ENCODE measurements at regions not wholly inside any gene's neighbourhood (a gene's known extent, or its start where the extent isn't known, plus 50 kb on each side); places are given as distances from the start of the nearest gene placed in this dataset.

DNA sequence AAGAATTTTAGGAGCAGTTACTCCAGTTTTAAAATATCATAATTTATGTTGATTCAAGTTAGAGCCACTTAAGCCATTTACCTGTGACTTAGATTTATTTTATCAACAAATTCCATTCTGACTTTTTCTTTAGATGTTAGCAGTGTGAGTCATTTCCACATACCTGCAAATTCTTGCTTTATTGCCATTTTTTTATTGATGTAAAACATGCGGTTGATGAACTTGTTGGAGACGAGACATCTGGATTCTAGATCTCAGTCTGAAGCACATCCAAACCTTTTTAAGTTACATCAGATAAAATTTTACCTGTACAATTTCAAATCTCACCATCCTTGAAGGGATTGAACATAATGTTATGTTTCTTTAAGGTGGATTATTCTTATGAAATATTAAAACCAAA lies 240.9 kb downstream of the IRX1 start:
- Histone ChIP-seq H4K20me1 (replicated peaks; ENCODE audit: control insufficient read depth, extremely low read depth, insufficient read depth, low read length) (no peaks in the 10 kb centered on the region), H3K4me2 (ENCODE audit: insufficient read depth, low read length) (no peak overlapping the region), H3K4me3 (replicated peaks in 1 of 3; ENCODE audit: insufficient read depth in 1 of 3, low read depth in 1 of 3, low read length in 3 of 3) (no peak overlapping the region), H3K36me3 (ENCODE audit: control insufficient read depth in 2 of 2, extremely low read depth in 1 of 2, insufficient read depth in 2 of 2, low read length in 2 of 2) (no peaks in the 10 kb centered on the region), H3K9me3 (replicated peaks; ENCODE audit: control insufficient read depth, insufficient read depth, low read length) (peaks cover 2% of the 10 kb centered on the region), H2AFZ (ENCODE audit: low read depth, low read length) (no peak overlapping the region), H3K4me1 (ENCODE audit: control insufficient read depth, extremely low read depth, insufficient read depth, low read length) (no peaks in the 10 kb centered on the region), H3K79me2 (ENCODE audit: control insufficient read depth, insufficient read depth, low read length) (no peaks in the 10 kb centered on the region), H3K9me1 (replicated peaks; ENCODE audit: control insufficient read depth, extremely low read depth, insufficient read depth, low read length) (no peaks in the 10 kb centered on the region), H3K27ac (ENCODE audit: insufficient read depth, low read depth, low read length) (no peak overlapping the region), H3K27me3 (ENCODE audit: control insufficient read depth in 2 of 2, insufficient read depth in 2 of 2, low read length in 2 of 2) (no peaks in the 10 kb centered on the region), H3K9ac (replicated peaks; ENCODE audit: extremely low read depth, insufficient read depth, low read length) (no peak overlapping the region)
- dilution Hi-C loops (cut with MboI; ENCODE audit: extremely low pct_ligation_motif_present, low sequenced_read_pairs) (no loop called here), intact Hi-C loops (cut with micrococcal nuclease) (no loop called here)
- no TSS peak for BruUV-seq (replicated peaks)
- DNase-seq (ENCODE audit: low read depth, low spot score): no peak
- no peak for TF ChIP-seq JUN (IDR thresholded peaks at IDR 0.05; ENCODE audit: borderline replicate concordance, insufficient read depth, insufficient read length, low read depth)
- no peak for TF ChIP-seq GATA2 (IDR thresholded peaks at IDR 0.05; ENCODE audit: insufficient read depth, insufficient read length, low read depth, low read length)
- no peak for TF ChIP-seq FOS (IDR thresholded peaks at IDR 0.05; ENCODE audit: borderline replicate concordance, insufficient read depth, low read length)
- no peak for TF ChIP-seq POLR2A (IDR thresholded peaks at IDR 0.05; ENCODE audit: low read depth, low read length)
- TF ChIP-seq, protein P1, sequence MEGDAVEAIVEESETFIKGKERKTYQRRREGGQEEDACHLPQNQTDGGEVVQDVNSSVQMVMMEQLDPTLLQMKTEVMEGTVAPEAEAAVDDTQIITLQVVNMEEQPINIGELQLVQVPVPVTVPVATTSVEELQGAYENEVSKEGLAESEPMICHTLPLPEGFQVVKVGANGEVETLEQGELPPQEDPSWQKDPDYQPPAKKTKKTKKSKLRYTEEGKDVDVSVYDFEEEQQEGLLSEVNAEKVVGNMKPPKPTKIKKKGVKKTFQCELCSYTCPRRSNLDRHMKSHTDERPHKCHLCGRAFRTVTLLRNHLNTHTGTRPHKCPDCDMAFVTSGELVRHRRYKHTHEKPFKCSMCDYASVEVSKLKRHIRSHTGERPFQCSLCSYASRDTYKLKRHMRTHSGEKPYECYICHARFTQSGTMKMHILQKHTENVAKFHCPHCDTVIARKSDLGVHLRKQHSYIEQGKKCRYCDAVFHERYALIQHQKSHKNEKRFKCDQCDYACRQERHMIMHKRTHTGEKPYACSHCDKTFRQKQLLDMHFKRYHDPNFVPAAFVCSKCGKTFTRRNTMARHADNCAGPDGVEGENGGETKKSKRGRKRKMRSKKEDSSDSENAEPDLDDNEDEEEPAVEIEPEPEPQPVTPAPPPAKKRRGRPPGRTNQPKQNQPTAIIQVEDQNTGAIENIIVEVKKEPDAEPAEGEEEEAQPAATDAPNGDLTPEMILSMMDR (IDR thresholded peaks at IDR 0.05; ENCODE audit: extremely low read depth in 1 of 2, insufficient read depth in 1 of 2, low read depth in 1 of 2, low read length in 2 of 2): no peak
- TF ChIP-seq, protein P2, sequence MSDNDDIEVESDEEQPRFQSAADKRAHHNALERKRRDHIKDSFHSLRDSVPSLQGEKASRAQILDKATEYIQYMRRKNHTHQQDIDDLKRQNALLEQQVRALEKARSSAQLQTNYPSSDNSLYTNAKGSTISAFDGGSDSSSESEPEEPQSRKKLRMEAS (IDR thresholded peaks at IDR 0.05; ENCODE audit: insufficient read depth, insufficient read length): no peak
- no peak for TF ChIP-seq POLR2AphosphoS5 (IDR thresholded peaks at IDR 0.05; ENCODE audit: insufficient read depth, low read depth, low read length)
- TF ChIP-seq EZH2 (IDR thresholded peaks at IDR 0.05; ENCODE audit: borderline replicate concordance, low read depth, low read length, severe bottlenecking): no peak
- no peak for TF ChIP-seq MYC (IDR thresholded peaks at IDR 0.05; ENCODE audit: low read depth, low read length)
- no peak for FAIRE-seq
- ChIA-PET POLR2A (no interaction called here), CTCF (no interaction called here)
